ENCODE measurements at regions not wholly inside any gene's neighbourhood (a gene's known extent, or its start where the extent isn't known, plus 50 kb on each side); places are given as distances from the start of the nearest gene placed in this dataset.
A peak's percentile ranks its signal among the peaks of the same experiment; 100 is the strongest.
"Not testable (repeated sequence)": the region's sequence is repeated elsewhere in the genome, so short reads cannot be mapped to it uniquely, and the experiment has no call there.

GRCh38 chr1:191519519-191519918 lies 638.7 kb upstream of the RGS18 start:
- no peak for FAIRE-seq

GRCh38 chr1:191520345-191520744 lies 637.9 kb upstream of the RGS18 start:
- no peak for FAIRE-seq

DNA sequence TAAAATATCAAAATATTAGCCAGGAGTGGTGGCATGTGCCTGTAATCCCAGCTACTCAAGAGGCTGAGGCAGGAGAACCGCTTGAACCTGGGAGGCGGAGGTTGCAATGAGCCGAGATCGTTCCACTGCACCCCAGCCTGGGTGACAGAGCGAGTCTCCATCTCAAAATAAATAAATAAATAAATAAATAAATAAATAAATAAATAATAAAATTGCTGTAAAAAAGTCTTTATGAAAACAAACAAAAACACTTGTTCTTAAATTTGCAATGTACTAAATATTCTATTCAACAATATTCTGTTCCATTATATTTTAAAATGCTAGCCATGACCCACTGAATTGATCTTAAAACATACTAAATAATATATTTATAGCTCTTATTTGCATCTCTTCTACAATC lies 632.3 kb upstream of the RGS18 start:
- FAIRE-seq: not testable (repeated sequence)

- FAIRE-seq: no peak
Measured at GRCh38 chr1:191528275-191528674, 630.0 kb upstream of the RGS18 start.

DNA sequence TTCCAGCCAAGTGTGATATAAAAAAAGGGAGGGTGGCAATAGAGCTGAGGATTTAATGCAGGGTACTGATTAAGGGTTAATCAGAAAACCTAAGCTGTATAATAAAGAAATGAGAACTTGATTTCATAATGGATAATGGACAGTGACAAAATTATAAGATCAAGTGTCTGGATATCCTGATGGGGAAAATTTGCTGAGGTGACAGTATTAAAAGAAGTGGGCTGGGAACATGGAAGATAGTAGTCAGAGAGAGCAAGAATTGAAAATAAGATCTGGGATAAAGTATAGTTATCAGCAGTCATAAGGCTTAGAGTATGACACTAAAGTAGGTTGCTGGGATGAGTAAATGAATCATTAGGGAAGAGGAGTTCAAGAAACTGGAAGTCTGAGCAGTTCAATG lies 627.3 kb upstream of the RGS18 start:
- FAIRE-seq: no peak

DNA sequence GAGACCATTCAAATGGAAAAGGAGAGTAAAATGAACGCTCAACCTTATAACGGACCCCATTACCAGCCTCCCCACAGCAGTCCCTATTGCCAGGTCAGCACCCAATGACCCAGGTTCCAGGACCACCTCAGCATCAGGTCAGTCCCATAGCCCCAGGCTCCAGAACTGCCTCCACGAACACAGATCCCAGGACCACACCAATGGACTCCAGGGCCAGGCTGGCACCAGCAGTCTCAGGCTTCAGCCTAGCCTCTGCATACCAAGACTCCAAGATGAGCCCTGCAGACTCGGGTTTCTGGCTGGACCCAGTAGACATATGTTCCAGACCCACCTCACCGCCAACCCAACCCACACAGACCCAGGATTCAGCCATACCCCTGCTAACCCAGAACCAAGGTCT lies 625.0 kb upstream of the RGS18 start:
- no peak for FAIRE-seq

DNA sequence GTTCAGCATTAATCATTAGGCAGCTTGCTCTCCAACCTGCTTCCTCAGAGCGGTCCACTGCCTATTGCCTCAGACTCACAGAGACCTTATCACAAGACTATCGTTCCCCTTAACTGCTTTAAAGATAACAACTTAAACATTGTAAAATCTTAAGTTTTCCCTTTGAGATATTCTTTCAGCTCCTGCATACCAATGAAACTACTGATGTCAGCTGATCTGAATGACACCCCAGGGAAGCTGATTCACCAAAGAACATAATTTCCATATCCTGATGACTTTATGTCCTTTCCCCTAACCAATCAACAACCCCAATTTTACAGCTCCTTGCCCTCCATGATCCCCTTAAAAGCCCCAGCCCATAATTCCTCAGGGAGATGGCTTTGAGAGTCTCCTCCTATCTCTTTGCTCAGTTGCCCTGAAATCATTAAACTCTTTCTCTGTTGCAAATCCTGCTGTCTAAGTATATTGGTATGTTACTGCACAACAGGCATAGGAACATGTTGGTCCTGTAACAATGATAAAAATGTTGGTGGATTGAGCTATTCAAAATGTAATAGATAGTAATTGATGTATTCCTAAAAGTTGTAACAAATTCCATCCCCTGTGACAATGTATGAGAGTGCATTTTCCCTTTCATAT lies 621.4 kb upstream of the RGS18 start:
- no peak for FAIRE-seq

GRCh38 chr1:191541758-191542157 lies 616.5 kb upstream of the RGS18 start:
- no peak for FAIRE-seq

DNA sequence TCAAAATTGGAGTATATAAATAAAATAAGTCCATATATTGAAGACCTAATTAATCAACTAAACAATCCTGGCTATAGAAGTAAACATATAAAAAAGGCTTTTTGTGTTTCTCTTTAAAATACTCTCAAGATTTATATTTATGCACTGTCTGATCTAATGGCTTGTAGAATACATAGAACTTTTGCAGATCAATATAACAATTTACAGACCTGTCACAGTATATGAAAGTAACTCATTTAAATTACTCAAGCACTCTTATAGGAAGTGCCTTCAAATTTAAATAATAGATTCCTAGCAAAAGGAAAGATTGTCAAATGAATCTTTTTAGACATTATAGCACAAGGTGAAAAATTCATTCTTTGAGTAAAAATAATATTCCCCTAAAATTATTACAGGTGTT lies 615.8 kb upstream of the RGS18 start:
- no peak for FAIRE-seq

DNA sequence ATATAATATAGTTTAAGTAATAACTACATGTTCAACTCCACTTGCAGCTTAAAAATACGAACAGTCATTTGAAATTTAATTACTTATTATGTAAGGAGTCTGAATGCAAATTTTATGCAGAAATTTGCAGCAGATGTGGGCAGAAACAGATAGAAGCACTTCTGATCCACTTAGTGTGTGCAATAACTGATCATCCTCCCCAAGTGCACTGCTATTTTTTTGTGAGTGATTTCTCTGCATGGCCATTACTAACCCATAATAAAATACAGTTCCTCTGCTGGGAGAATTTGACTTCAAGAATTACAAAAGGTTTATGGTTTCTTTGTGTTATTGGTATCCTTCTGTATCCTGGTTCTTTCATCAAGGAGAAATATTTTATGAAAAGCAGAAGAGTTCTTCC lies 611.5 kb upstream of the RGS18 start:
- FAIRE-seq: no peak

DNA sequence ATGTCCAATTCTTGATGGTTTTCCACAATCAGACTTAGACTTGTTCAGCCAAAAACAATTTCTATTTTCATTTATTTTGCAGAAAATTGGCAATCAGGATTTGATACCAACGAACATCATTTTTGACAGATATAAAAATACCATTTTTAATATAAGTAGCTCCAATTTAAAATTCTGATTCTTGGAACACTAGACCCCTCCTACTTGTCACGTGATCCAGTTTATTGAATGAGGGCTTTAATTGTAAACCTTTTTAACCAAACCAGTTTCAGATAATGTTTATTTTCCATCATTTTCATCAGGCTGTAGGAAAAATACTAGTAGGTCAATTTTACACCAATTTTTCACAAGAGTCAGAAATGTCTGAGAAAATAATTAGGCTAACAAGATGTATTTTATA lies 607.2 kb upstream of the RGS18 start:
- no peak for FAIRE-seq

- no peak for FAIRE-seq
Measured at GRCh38 chr1:191558379-191558778, 599.9 kb upstream of the RGS18 start.

- FAIRE-seq: no peak
Measured at GRCh38 chr1:191561276-191561675, 597.0 kb upstream of the RGS18 start.

DNA sequence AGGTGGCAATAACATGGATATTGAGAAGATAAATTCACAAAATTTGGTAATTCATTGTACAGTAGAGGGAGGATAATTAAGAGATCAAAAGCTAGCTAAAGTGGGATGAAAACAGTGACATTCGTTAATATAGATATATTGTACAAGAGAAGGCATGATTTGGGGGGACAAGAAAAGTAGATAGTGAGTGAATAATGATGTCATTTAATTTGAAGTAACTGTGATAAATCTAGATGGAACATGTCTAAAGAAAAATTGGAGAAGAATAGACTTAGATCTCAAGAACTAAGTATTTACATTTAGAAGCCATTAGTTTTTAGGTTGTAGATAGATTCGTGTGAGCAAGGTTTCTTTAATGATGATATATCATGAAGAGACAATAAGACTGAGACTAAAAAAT lies 594.0 kb upstream of the RGS18 start:
- FAIRE-seq: no peak

- peak; percentile 51 for FAIRE-seq
Measured at GRCh38 chr1:191572479-191572878, 585.8 kb upstream of the RGS18 start.

DNA sequence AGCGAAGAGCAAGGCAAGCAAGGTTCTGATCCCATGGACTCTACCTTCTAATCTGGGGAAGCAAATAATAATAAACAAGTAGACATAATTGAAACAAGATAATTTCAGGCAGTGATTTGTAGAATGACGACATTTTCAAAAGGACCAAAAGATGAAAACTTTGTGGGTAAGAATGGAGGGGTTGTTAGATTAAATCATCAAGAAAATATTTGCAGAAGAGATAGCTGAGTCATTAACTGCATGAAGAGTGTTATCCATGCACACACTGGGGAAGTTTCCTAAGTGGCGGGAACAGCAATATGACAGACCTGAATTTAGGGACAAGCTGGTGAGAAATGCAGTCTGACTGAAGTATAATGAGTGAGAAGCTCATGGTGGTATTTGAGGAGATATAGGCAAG lies 583.1 kb upstream of the RGS18 start:
- no peak for FAIRE-seq

GRCh38 chr1:191575746-191576145 lies 582.5 kb upstream of the RGS18 start:
- no peak for FAIRE-seq

DNA sequence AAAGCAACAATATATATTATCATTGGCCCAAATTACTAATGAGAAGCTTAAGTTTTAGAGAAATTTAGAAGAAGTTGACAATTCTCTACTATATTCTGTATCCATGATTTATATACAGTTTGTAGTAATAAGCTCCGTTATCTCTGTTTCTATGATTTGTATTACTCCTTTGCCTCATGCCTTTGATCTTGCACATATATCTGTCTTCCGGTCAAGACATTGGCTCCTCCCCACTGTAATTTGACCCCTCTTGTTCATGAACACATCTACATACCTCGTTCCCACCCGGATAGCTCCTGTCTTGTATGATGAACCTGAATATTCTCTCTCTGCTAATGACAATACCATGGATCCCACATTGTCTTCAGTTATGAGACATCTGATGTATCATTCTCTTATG lies 581.0 kb upstream of the RGS18 start:
- FAIRE-seq: no peak

DNA sequence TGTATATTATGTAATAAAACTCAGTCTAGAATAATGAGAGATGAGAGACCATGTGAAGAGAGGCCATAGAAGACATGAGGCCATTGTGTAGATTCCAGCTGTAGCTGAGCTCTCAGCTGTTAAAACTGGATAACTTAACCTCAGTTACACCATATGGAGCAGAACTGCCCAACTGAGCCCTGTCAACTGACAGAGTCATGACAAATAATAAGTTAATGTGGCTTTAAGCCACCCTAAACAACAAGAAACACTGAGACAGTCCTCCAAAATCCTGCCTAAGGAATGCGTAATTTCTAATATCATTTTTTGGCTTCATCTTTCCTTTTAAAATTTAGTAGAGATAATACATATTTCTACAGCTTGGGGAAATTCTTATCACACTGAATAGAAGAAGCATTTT lies 580.0 kb upstream of the RGS18 start:
- no peak for FAIRE-seq

- FAIRE-seq: no peak
Measured at GRCh38 chr1:191579019-191579418, 579.2 kb upstream of the RGS18 start.

DNA sequence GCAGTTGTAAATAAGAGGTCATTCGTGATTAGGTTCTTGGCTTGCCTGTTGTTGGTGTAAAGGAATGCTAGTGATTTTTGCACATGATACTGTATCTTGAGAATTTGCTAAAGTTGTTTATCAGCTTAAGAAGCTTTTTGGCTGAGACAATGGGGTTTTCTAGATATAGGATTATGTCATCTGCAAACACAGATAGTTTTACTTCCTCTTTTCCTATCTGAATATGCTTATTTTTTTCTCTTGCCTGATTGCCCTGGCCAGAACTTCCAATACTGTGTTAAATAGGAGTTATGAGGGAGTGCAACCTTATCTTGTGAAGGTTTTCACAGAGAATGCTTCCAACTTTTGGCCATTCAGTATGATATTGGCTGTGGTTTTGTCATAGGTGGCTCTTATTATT lies 576.1 kb upstream of the RGS18 start:
- FAIRE-seq: no peak

DNA sequence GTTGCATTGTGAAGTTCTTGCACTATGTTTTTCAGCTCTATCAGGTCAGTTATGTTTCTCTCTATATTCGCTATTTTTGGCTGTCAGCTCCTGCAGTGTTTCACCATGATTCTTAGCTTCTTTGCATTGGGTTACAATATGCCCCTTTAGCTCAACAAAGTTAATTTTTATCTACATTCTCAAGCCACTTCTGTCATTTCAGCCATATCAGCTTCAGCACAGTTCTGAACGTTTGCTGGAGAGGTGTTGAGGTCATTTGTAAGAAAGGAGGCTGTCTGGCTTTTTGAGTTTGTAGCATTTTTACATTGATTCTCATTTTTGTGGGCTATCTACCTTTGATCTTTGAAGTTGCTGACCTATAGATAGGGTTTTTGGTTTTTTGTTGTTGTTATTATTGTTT lies 573.2 kb upstream of the RGS18 start:
- no peak for FAIRE-seq

- FAIRE-seq: no peak
Measured at GRCh38 chr1:191588905-191589304, 569.4 kb upstream of the RGS18 start.

DNA sequence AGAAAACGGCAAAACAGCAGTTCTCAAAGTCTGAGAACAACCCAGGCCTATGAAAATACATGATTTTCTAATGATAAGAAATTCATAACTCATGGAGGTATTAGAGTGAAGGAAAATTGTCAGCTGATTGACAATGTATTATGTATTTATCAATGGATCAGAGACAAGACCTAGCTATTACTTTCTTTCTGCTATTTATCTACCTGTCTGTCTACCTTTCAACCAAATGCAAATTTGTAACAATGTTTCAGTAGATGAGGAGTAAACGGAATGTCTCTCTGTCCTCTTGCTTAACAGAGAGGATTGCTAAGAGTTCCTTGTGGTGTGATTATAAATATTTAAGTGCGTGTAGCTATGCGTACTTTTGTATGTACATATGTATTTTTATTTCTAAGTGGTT lies 568.7 kb upstream of the RGS18 start:
- FAIRE-seq: no peak

DNA sequence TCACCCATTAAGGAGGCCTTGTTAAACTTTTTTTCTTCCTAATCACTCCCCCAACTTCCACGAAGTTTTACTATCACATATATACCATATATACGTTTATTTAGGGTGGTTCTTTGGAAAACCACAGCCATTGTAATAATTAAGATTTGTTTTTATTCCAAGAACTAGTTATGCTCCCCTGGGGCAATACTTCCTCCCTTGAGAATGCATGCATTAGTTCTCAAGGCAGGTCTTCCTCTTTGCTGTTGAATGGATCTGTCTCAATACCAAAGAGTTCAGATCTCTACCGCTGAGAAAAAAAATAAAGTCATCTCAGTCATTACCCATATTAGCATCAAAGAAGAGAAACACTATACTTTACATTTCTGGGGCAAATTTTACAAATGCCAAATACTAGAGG lies 567.7 kb upstream of the RGS18 start:
- FAIRE-seq: no peak

DNA sequence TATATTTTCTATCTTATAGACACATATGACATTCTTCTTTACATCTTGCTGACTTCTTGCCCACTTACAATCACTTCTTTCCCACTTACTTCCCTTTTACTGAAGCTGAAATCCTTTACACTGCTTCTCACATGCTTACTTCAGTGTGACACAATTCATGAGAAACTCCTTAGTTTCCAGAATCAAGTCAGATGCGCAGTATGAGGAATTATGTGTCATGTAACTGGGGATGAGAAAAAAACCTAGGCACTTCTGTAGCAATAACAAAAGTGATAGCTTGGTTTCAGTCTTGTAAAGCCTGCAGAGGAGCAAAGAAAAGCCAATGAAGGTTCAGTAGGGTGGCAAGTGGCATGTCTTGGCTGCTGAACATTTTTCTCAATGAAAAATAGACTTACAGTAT lies 566.2 kb upstream of the RGS18 start:
- FAIRE-seq: no peak
